ENCODE measurements at regions not wholly inside any gene's neighbourhood (a gene's known extent, or its start where the extent isn't known, plus 50 kb on each side); places are given as distances from the start of the nearest gene placed in this dataset.

DNA sequence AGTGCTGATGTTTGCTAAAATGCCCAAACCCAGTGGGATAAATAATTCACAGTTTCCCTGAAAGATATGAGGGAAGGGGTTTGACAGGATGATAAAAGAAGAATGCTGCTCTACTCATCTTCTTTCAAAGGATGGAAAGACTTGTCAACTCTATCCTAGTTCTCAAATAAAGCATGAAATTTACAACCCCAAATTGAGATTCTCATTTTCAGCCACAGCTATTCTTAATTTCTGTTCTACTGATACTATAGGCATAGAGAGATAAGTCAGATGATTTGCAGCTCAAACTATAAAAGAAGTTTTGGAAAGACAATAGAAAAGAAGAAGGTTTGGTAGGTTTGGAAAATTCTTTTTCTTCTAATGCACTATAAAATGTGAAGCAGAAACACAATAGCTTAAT, 542.6 kb downstream of the CSNK1G3 start:
- intact Hi-C loops (cut with micrococcal nuclease; ENCODE audit: unreplicated experiment) (no loop called here), in situ Hi-C loops (cut with HindIII; ENCODE audit: extremely low pct_ligation_motif_present, low pct_unique_long_range_greater_than_20kb) (no loop called here)
- no peaks in the 10 kb centered on the region for H3K79me2 ChIP-seq (ENCODE audit: insufficient read depth, low read length)
- no peak overlapping the region for H3K4me2 ChIP-seq (ENCODE audit: low read depth, low read length)
- H3K36me3 ChIP-seq (replicated peaks in 1 of 2; ENCODE audit: control insufficient read depth in 1 of 2, insufficient read depth in 2 of 2, low read length in 2 of 2): no peaks in the 10 kb centered on the region
- H2AFZ ChIP-seq (ENCODE audit: low read length): no peak overlapping the region
- peaks cover 3% of the 10 kb centered on the region; the same call in 1 of the 2 replicates for H3K9me3 ChIP-seq (ENCODE audit: low read length)
- ChIA-PET POLR2A (no interaction called here), CTCF (ENCODE audit: low intra/inter-chr PET ratio, low total read pairs) (no interaction called here)
- no TSS peak for BruUV-seq (replicated peaks)
- H3K9ac ChIP-seq (ENCODE audit: insufficient read depth, low read depth, low read length): no peak overlapping the region
- H4K20me1 ChIP-seq (ENCODE audit: insufficient read depth, low read length): no peaks in the 10 kb centered on the region
- H3K4me1 ChIP-seq (ENCODE audit: insufficient read depth, low read length): no peaks in the 10 kb centered on the region
- ATAC-seq (no peak), FAIRE-seq (no peak), DNase-seq (ENCODE audit: low spot score) (no peak)
- H3K4me3 ChIP-seq (replicated peaks in 1 of 3; ENCODE audit: insufficient read depth in 1 of 3, low read depth in 2 of 3, low read length in 3 of 3): no peak overlapping the region
- TF ChIP-seq, protein P1, sequence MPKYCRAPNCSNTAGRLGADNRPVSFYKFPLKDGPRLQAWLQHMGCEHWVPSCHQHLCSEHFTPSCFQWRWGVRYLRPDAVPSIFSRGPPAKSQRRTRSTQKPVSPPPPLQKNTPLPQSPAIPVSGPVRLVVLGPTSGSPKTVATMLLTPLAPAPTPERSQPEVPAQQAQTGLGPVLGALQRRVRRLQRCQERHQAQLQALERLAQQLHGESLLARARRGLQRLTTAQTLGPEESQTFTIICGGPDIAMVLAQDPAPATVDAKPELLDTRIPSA (CRISPR knock-in tag; IDR thresholded peaks at IDR 0.05; ENCODE audit: borderline replicate concordance): no peak
- TF ChIP-seq ZSCAN12 (CRISPR knock-in tag; IDR thresholded peaks at IDR 0.05): no peak
- no peak for TF ChIP-seq BORCS8-MEF2B (CRISPR knock-in tag; IDR thresholded peaks at IDR 0.05)
- TF ChIP-seq, protein P2, sequence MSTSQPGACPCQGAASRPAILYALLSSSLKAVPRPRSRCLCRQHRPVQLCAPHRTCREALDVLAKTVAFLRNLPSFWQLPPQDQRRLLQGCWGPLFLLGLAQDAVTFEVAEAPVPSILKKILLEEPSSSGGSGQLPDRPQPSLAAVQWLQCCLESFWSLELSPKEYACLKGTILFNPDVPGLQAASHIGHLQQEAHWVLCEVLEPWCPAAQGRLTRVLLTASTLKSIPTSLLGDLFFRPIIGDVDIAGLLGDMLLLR (CRISPR knock-in tag; IDR thresholded peaks at IDR 0.05): no peak
- no peak for TF ChIP-seq PAF1 (CRISPR knock-in tag; IDR thresholded peaks at IDR 0.05)
- no peak for TF ChIP-seq MEF2D (CRISPR knock-in tag; IDR thresholded peaks at IDR 0.05)
- TF ChIP-seq, protein P3, sequence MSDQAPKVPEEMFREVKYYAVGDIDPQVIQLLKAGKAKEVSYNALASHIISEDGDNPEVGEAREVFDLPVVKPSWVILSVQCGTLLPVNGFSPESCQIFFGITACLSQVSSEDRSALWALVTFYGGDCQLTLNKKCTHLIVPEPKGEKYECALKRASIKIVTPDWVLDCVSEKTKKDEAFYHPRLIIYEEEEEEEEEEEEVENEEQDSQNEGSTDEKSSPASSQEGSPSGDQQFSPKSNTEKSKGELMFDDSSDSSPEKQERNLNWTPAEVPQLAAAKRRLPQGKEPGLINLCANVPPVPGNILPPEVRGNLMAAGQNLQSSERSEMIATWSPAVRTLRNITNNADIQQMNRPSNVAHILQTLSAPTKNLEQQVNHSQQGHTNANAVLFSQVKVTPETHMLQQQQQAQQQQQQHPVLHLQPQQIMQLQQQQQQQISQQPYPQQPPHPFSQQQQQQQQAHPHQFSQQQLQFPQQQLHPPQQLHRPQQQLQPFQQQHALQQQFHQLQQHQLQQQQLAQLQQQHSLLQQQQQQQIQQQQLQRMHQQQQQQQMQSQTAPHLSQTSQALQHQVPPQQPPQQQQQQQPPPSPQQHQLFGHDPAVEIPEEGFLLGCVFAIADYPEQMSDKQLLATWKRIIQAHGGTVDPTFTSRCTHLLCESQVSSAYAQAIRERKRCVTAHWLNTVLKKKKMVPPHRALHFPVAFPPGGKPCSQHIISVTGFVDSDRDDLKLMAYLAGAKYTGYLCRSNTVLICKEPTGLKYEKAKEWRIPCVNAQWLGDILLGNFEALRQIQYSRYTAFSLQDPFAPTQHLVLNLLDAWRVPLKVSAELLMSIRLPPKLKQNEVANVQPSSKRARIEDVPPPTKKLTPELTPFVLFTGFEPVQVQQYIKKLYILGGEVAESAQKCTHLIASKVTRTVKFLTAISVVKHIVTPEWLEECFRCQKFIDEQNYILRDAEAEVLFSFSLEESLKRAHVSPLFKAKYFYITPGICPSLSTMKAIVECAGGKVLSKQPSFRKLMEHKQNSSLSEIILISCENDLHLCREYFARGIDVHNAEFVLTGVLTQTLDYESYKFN (CRISPR knock-in tag; conservative IDR thresholded peaks at IDR 0.05): no peak
- no peak for TF ChIP-seq MAZ (IDR thresholded peaks at IDR 0.05; ENCODE audit: borderline replicate concordance, low read depth, low read length)
- TF ChIP-seq MAZ (CRISPR knock-in tag; IDR thresholded peaks at IDR 0.05; ENCODE audit: low read depth): no peak
- no peak for TF ChIP-seq EZH2 (conservative IDR thresholded peaks at IDR 0.05; ENCODE audit: low read depth, low read length)
- no peak for TF ChIP-seq RARA (CRISPR knock-in tag; IDR thresholded peaks at IDR 0.05)
- H3K27me3 ChIP-seq (ENCODE audit: control insufficient read depth in 1 of 2, insufficient read depth in 2 of 2, low read length in 2 of 2): no peaks in the 10 kb centered on the region; a peak in 1 of 5 replicates
- H3K27ac ChIP-seq (ENCODE audit: extremely low read length, insufficient read depth, low read length): no peak overlapping the region
